ENCODE measurements at regions not wholly inside any gene's neighbourhood (a gene's known extent, or its start where the extent isn't known, plus 50 kb on each side); places are given as distances from the start of the nearest gene placed in this dataset.
"Not testable (repeated sequence)": the region's sequence is repeated elsewhere in the genome, so short reads cannot be mapped to it uniquely, and the experiment has no call there.

DNA sequence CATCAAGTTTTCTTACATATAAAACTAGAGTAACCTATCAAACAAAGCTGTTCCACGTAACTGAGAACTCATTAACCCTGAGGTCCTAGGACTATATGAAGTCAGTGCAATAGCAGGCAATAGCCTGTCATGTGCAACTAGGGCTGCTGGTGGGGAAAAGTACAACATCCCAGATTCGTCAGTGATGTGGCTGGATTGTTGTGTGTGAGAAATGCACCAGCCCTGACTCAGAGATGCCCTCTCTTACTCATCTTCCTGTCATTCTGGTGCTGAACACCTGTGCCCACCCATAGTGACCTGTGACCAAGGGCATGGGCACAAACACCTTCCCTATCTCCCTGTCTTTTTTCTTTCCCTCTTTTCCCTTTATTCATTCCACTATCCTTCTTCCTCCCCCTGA, 504.2 kb downstream of the TUBA3C start:
- H3K4me1 Mint-ChIP-seq; H3K27ac Mint-ChIP-seq; H3K27me3 Mint-ChIP-seq; H3K4me3 Mint-ChIP-seq; H3K9me3 Mint-ChIP-seq; H3K36me3 Mint-ChIP-seq (ENCODE audit: low read depth): not testable (repeated sequence)
- ATAC-seq (replicated peaks) = peak; percentile 29

GRCh38 chr13:18675268-18675667, 506.4 kb downstream of the TUBA3C start:
- not testable (repeated sequence) for ATAC-seq (replicated peaks); H3K9me3 Mint-ChIP-seq; H3K4me1 Mint-ChIP-seq

GRCh38 chr13:18673794-18674193, 507.8 kb downstream of the TUBA3C start:
- H3K9me3 Mint-ChIP-seq; H3K27me3 Mint-ChIP-seq; H3K36me3 Mint-ChIP-seq (ENCODE audit: low read depth); ATAC-seq (replicated peaks); H3K4me3 Mint-ChIP-seq; H3K4me1 Mint-ChIP-seq; H3K27ac Mint-ChIP-seq: not testable (repeated sequence)

More at GRCh38 chr13:18675268-18675667, 506.4 kb downstream of the TUBA3C start:
- H3K27me3 Mint-ChIP-seq; H3K36me3 Mint-ChIP-seq (ENCODE audit: low read depth); H3K4me3 Mint-ChIP-seq; H3K27ac Mint-ChIP-seq: not testable (repeated sequence)

DNA sequence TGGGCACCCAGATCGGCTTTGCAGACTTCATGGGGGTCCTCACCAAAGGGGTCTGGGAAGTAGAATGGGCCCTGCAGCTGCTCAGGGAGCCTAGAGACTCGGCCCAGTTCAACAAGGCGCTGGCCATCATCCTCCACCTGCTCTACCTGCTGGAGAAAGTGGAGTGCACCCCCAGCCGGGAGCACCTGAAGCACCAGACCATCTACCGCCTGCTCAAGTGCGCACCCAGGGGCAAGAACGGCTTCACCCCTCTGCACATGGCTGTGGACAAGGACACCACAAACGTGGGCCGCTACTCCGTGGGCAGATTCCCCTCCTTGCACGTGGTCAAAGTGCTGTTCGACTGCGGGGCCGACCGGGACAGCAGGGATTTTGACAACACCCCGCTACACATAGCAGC, 515.0 kb downstream of the TUBA3C start:
- H3K4me1 Mint-ChIP-seq; H3K9me3 Mint-ChIP-seq; H3K36me3 Mint-ChIP-seq (ENCODE audit: low read depth); ATAC-seq (replicated peaks); H3K4me3 Mint-ChIP-seq; H3K27ac Mint-ChIP-seq; H3K27me3 Mint-ChIP-seq: not testable (repeated sequence)

- not testable (repeated sequence) for H3K27me3 Mint-ChIP-seq; ATAC-seq (replicated peaks); H3K27ac Mint-ChIP-seq; H3K36me3 Mint-ChIP-seq (ENCODE audit: low read depth); H3K9me3 Mint-ChIP-seq; H3K4me3 Mint-ChIP-seq; H3K4me1 Mint-ChIP-seq
Measured at GRCh38 chr13:18665716-18666115, 515.9 kb downstream of the TUBA3C start.

- not testable (repeated sequence) for H3K4me3 Mint-ChIP-seq; H3K27ac Mint-ChIP-seq; H3K27me3 Mint-ChIP-seq; H3K9me3 Mint-ChIP-seq; H3K4me1 Mint-ChIP-seq; ATAC-seq (replicated peaks); H3K36me3 Mint-ChIP-seq (ENCODE audit: low read depth)
Measured at GRCh38 chr13:18665124-18665523, 516.5 kb downstream of the TUBA3C start.

- not testable (repeated sequence) for ATAC-seq (replicated peaks); H3K27me3 Mint-ChIP-seq; H3K4me1 Mint-ChIP-seq; H3K27ac Mint-ChIP-seq; H3K4me3 Mint-ChIP-seq; H3K36me3 Mint-ChIP-seq (ENCODE audit: low read depth); H3K9me3 Mint-ChIP-seq
Measured at GRCh38 chr13:18663222-18663621, 518.4 kb downstream of the TUBA3C start.

DNA sequence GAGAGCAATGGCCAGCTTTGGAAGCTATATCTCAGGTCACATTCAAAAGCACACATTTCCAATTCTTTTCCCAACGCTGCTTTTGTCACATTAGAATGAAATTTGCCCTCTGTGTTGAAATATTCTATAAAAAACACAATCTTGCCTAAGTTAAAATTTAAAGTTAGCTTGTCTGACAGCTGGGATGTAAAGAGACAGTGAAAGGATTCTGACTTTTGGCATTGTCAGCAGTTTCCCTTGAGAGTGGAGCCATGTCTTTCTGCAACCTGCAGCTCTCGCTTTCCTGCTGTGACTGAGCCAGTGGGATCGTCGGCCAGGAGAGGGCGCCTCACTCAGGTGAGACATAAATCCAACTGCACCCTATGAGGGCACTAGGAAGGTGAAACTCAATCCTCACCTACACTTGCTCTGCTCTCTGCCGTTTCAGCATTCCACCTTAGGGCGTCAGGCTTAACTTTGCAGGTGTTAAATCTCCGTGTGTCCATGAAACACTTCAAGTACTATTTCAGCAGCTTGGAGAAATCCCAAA, 537.9 kb downstream of the TUBA3C start:
- H3K9me3 Mint-ChIP-seq = not testable (repeated sequence)

DNA sequence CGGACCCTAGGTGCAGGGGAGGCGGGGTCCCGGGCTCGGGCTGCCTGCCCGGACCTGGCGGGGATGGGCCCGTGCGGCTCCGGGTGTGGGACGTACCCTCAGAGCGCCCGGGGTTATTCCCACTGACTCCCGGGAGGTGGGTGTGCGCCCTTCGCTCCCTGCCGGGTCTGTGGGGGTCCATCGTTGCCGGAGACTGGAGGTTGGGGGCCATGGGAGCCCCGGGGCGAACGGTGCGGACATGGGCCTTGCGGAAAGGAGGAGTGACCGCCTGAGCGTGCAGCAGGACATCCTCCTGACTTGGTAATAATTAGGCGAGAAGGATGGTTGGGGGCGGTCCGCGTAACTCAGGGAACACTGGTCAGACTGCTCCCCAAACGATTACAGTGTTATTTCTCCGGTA, 552.7 kb downstream of the TUBA3C start:
- not testable (repeated sequence) for ATAC-seq (replicated peaks); H3K27me3 Mint-ChIP-seq; H3K4me1 Mint-ChIP-seq; H3K36me3 Mint-ChIP-seq (ENCODE audit: low read depth); H3K27ac Mint-ChIP-seq; H3K4me3 Mint-ChIP-seq
- H3K9me3 Mint-ChIP-seq = peaks cover 12% of the 10 kb centered on the region

More for the DNA sequence above, 537.9 kb downstream of the TUBA3C start:
- H3K27me3 Mint-ChIP-seq; ATAC-seq (replicated peaks); H3K4me3 Mint-ChIP-seq; H3K27ac Mint-ChIP-seq; H3K36me3 Mint-ChIP-seq (ENCODE audit: low read depth); H3K4me1 Mint-ChIP-seq: not testable (repeated sequence)

DNA sequence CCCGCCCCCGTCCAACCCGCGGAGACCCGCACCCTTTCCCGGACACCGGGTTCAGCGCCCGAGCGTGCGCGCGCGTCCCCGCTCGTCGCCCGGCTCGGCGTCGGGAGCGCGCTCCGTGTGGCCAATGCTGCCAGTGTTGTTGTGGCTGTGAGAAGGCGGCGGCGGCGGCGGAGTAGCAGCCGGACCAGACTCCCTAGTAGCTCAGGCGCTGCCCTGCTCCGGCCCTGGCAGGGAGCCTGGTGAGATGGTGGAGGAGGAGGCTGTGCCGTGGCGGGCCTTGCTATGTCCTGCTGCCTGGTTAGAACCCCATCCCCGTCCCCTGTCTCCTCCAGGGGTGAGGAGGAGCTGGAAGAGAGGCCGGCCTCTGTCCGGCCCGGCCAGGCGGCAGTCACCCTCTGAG, 553.2 kb downstream of the TUBA3C start:
- ATAC-seq (replicated peaks) = no peak
- peaks cover 9% of the 10 kb centered on the region for H3K9me3 Mint-ChIP-seq
- H3K27ac Mint-ChIP-seq = no peak overlapping the region
- no peaks in the 10 kb centered on the region for H3K27me3 Mint-ChIP-seq
- no peak overlapping the region for H3K4me3 Mint-ChIP-seq
- no peaks in the 10 kb centered on the region for H3K4me1 Mint-ChIP-seq
- no peaks in the 10 kb centered on the region for H3K36me3 Mint-ChIP-seq (ENCODE audit: low read depth)

DNA sequence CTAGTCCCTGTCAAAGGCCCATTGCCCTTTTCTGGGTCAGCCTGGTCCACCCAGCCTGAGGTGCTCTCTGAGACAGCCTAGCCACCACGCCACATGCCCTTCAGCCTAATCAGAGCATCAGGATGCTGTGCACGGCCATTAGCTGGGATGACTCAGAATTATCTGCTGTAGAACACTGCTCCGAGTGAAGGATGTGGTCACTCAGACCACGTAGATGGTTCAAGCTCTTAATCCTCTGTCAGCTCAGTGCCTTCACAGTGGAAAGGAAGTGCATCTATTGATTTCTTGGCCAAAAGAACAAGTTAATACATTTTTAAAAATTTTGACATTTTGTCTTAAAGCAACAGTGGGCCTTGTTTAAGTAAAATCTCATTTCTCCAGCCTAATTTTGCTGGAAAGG, 557.6 kb downstream of the TUBA3C start:
- not testable (repeated sequence) for ATAC-seq (replicated peaks); H3K9me3 Mint-ChIP-seq; H3K36me3 Mint-ChIP-seq (ENCODE audit: low read depth); H3K4me3 Mint-ChIP-seq; H3K4me1 Mint-ChIP-seq; H3K27me3 Mint-ChIP-seq; H3K27ac Mint-ChIP-seq

GRCh38 chr13:18618442-18618841, 563.2 kb downstream of the TUBA3C start:
- H3K27ac Mint-ChIP-seq; ATAC-seq (replicated peaks); H3K4me1 Mint-ChIP-seq; H3K9me3 Mint-ChIP-seq; H3K27me3 Mint-ChIP-seq; H3K36me3 Mint-ChIP-seq (ENCODE audit: low read depth); H3K4me3 Mint-ChIP-seq: not testable (repeated sequence)

DNA sequence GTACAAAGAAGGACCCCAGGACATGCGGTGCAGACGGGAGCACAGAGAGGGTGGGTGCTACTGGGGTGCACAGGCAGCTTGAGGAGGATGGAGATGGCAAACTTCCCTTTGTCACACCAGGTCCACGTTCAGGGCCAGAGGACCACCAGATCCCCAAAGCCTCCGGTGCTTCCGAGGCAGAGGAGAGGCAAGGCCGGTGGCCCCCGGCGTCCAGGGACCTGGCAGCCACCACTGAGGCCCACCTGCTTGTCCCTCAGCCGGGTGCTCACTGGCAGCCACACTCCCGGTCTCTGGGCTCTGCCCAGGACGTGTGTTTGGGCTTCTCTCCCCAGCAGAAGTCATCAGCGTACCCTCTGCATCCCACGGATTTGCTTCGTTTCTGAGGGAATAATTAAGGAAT, 571.1 kb downstream of the TUBA3C start:
- H3K4me3 Mint-ChIP-seq; H3K36me3 Mint-ChIP-seq (ENCODE audit: low read depth); H3K9me3 Mint-ChIP-seq; H3K27me3 Mint-ChIP-seq; H3K27ac Mint-ChIP-seq; H3K4me1 Mint-ChIP-seq; ATAC-seq (replicated peaks): not testable (repeated sequence)

GRCh38 chr13:18609371-18609770, 572.3 kb downstream of the TUBA3C start:
- not testable (repeated sequence) for H3K27ac Mint-ChIP-seq; H3K27me3 Mint-ChIP-seq; H3K36me3 Mint-ChIP-seq (ENCODE audit: low read depth); H3K4me3 Mint-ChIP-seq; ATAC-seq (replicated peaks); H3K9me3 Mint-ChIP-seq; H3K4me1 Mint-ChIP-seq

GRCh38 chr13:18608851-18609250, 572.8 kb downstream of the TUBA3C start:
- not testable (repeated sequence) for H3K27me3 Mint-ChIP-seq; H3K36me3 Mint-ChIP-seq (ENCODE audit: low read depth); H3K9me3 Mint-ChIP-seq; H3K4me3 Mint-ChIP-seq; H3K27ac Mint-ChIP-seq; H3K4me1 Mint-ChIP-seq; ATAC-seq (replicated peaks)

DNA sequence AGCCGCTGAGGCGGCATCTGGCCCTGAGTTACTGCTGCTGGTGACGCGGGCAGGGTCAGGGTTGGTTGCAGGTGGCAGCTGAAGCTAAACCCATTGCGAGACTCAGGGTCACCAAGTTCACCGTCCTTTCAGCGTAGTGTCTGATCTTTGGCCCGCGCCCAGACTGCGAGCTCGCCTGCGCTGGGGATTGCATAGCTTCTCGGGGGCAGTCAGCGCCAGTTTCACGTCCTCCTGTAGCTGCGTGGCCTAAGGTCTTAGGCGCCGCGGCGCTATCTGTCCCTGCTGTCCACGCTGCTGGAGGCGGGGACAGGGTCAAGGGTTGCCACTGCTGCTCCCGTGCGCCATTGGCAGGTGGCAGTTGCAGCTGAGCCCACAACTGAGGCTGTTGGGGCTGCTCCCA, 581.3 kb downstream of the TUBA3C start:
- H3K4me1 Mint-ChIP-seq; ATAC-seq (replicated peaks); H3K4me3 Mint-ChIP-seq; H3K9me3 Mint-ChIP-seq; H3K27ac Mint-ChIP-seq; H3K27me3 Mint-ChIP-seq; H3K36me3 Mint-ChIP-seq (ENCODE audit: low read depth): not testable (repeated sequence)

Measured in activated T-helper 17 cell treated with anti-CD3 and anti-CD28 coated beads, Interleukin-2, amount 50 U/mL, for 72 hours (primary cell).